Tibial nerve (tissue), 4 donors: ENCODE measurements at regions not wholly inside any gene's neighbourhood (a gene's known extent, or its start where the extent isn't known, plus 50 kb on each side); places are given as distances from the start of the nearest gene placed in this dataset.

ENCODE experiments used
- DNase-seq, 2 donors: peaks; one replicate each; pipeline ENCODE4 v3.0.0-alpha.2; 2019; ENCODE audit warnings: low spot score in 2 of 2
- H3K27ac ChIP-seq, 4 donors: fragments of 200-600 bp; sonication (generic) in 3 of 4; one replicate each; pipeline ENCODE4 v1.5.1; 2017 to 2019; ENCODE audit warnings: mild to moderate bottlenecking in 1 of 4
- H3K27me3 ChIP-seq, 2 donors: fragments of 200-600 bp; sonication (generic) in 1 of 2; one replicate each; pipeline versions ENCODE4 v1.5.1 to v1.6.0; 2017 to 2019
- H3K36me3 ChIP-seq, 3 donors: fragments of 200-600 bp; sonication (generic); one replicate each; pipeline ENCODE4 v1.5.1; 2018 to 2019
- H3K4me1 ChIP-seq, 4 donors: fragments of 200-600 bp; sonication (generic) in 3 of 4; one replicate each; pipeline ENCODE4 v1.5.1; 2017 to 2019
- H3K4me3 ChIP-seq, 4 donors: fragments of 200-600 bp; sonication (generic) in 3 of 4; one replicate each; pipeline ENCODE4 v1.5.1; 2017 to 2019; ENCODE audit warnings: mild to moderate bottlenecking in 1 of 4, moderate library complexity in 1 of 4
- H3K9me3 ChIP-seq, 4 donors: fragments of 200-600 bp; sonication (generic) in 3 of 4; one replicate each; pipeline ENCODE4 v1.5.1; 2017 to 2019
- EP300 ChIP-seq, 2 donors: sonication (generic); formaldehyde crosslinking; IDR thresholded peaks; one replicate each; pipeline ENCODE4 v1.6.1; 2017; ENCODE audit warnings: antibody characterized with exemption in 2 of 2, mild to moderate bottlenecking in 1 of 2
- POLR2A ChIP-seq, 2 donors: fragments of 450-650 bp; IDR thresholded peaks; one replicate each; pipeline ENCODE4 v1.6.1; 2017; ENCODE audit warnings: antibody characterized with exemption in 2 of 2, mild to moderate bottlenecking in 2 of 2, moderate library complexity in 2 of 2
- TF ChIP-seq, protein P1 (sequence below), 5 experiments: fragments of 200-600 bp in 3 of 5; fragments of 450-650 bp in 2 of 5; sonication (generic) in 3 of 5; IDR thresholded peaks; one replicate each; pipeline ENCODE4 v1.5.1; 2016 to 2019; ENCODE audit warnings: antibody characterized with exemption in 5 of 5, mild to moderate bottlenecking in 3 of 5, moderate library complexity in 2 of 5

DNA sequence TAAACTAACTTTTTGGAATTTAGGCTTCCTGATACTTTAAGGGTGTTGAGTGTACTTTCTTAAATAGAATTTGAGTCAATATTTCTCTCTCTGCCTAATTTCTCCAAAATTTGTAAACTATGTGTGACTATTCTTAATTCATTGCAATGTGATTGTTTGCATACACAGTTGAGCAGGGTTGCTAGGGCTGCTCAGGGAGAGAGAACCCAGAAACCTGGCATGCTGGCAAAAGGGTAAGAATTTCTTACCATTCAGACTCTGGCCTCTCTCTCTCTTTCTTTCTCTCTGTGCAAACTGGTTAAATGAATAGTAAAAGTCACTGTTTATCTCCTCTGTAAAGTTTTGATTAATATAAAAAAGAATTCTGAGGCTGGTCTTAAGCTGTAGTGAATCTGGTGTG lies 51.0 kb upstream of the NAMPT start:
- Histone ChIP-seq H3K9me3 (peaks cover 0 to 39% (median 6%) of the 10 kb centered on the region in 4 donors), H3K4me3 (no peak overlapping the region), H3K27ac (no peak overlapping the region), H3K4me1 (no peaks in the 10 kb centered on the region), H3K27me3 (no peaks in the 10 kb centered on the region), H3K36me3 (no peaks in the 10 kb centered on the region)
- TF ChIP-seq, protein P1, sequence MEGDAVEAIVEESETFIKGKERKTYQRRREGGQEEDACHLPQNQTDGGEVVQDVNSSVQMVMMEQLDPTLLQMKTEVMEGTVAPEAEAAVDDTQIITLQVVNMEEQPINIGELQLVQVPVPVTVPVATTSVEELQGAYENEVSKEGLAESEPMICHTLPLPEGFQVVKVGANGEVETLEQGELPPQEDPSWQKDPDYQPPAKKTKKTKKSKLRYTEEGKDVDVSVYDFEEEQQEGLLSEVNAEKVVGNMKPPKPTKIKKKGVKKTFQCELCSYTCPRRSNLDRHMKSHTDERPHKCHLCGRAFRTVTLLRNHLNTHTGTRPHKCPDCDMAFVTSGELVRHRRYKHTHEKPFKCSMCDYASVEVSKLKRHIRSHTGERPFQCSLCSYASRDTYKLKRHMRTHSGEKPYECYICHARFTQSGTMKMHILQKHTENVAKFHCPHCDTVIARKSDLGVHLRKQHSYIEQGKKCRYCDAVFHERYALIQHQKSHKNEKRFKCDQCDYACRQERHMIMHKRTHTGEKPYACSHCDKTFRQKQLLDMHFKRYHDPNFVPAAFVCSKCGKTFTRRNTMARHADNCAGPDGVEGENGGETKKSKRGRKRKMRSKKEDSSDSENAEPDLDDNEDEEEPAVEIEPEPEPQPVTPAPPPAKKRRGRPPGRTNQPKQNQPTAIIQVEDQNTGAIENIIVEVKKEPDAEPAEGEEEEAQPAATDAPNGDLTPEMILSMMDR (IDR thresholded peaks at IDR 0.05): no peak
- TF ChIP-seq EP300 (IDR thresholded peaks at IDR 0.05) (no peak), POLR2A (IDR thresholded peaks at IDR 0.05) (no peak)
- DNase-seq: no peak
